ENCODE measurements at regions not wholly inside any gene's neighbourhood (a gene's known extent, or its start where the extent isn't known, plus 50 kb on each side); places are given as distances from the start of the nearest gene placed in this dataset.

DNA sequence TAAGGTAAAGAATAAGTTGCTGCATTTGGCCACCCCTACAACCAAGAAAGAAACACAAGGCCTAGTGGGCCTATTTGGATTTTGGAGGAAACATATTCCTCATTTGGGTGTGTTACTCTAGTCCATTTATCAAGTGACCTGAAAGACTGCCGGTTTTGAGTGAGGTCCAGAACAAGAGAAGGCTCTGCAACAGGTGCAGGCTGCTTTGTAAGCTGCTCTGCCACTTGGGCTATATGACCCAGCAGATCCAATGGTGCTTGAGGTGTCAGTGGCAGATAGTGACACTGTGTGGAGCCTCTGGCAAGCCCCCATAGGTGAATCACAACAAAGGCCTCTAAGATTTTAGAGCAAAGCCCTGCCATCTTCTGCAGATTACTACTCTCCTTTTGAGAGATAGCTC lies 491.3 kb downstream of the TAFA4 start:
- TF ChIP-seq, protein P1, sequence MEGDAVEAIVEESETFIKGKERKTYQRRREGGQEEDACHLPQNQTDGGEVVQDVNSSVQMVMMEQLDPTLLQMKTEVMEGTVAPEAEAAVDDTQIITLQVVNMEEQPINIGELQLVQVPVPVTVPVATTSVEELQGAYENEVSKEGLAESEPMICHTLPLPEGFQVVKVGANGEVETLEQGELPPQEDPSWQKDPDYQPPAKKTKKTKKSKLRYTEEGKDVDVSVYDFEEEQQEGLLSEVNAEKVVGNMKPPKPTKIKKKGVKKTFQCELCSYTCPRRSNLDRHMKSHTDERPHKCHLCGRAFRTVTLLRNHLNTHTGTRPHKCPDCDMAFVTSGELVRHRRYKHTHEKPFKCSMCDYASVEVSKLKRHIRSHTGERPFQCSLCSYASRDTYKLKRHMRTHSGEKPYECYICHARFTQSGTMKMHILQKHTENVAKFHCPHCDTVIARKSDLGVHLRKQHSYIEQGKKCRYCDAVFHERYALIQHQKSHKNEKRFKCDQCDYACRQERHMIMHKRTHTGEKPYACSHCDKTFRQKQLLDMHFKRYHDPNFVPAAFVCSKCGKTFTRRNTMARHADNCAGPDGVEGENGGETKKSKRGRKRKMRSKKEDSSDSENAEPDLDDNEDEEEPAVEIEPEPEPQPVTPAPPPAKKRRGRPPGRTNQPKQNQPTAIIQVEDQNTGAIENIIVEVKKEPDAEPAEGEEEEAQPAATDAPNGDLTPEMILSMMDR (IDR thresholded peaks at IDR 0.05; ENCODE audit: insufficient read depth, low read length), result no peak
- TF ChIP-seq SPI1 (IDR thresholded peaks at IDR 0.05; ENCODE audit: borderline replicate concordance, low read depth), result no peak
- TF ChIP-seq, protein P2, sequence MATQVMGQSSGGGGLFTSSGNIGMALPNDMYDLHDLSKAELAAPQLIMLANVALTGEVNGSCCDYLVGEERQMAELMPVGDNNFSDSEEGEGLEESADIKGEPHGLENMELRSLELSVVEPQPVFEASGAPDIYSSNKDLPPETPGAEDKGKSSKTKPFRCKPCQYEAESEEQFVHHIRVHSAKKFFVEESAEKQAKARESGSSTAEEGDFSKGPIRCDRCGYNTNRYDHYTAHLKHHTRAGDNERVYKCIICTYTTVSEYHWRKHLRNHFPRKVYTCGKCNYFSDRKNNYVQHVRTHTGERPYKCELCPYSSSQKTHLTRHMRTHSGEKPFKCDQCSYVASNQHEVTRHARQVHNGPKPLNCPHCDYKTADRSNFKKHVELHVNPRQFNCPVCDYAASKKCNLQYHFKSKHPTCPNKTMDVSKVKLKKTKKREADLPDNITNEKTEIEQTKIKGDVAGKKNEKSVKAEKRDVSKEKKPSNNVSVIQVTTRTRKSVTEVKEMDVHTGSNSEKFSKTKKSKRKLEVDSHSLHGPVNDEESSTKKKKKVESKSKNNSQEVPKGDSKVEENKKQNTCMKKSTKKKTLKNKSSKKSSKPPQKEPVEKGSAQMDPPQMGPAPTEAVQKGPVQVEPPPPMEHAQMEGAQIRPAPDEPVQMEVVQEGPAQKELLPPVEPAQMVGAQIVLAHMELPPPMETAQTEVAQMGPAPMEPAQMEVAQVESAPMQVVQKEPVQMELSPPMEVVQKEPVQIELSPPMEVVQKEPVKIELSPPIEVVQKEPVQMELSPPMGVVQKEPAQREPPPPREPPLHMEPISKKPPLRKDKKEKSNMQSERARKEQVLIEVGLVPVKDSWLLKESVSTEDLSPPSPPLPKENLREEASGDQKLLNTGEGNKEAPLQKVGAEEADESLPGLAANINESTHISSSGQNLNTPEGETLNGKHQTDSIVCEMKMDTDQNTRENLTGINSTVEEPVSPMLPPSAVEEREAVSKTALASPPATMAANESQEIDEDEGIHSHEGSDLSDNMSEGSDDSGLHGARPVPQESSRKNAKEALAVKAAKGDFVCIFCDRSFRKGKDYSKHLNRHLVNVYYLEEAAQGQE (IDR thresholded peaks at IDR 0.05; ENCODE audit: insufficient replicate concordance, low read depth), result no peak
